Stomach (tissue), 8 donors: ENCODE measurements at regions not wholly inside any gene's neighbourhood (a gene's known extent, or its start where the extent isn't known, plus 50 kb on each side); places are given as distances from the start of the nearest gene placed in this dataset.
"Not testable (repeated sequence)": the region's sequence is repeated elsewhere in the genome, so short reads cannot be mapped to it uniquely, and the experiment has no call there.

ENCODE experiments used
- DNase-seq, 2 donors: peaks; one replicate each; pipeline versions ENCODE4 v3.0.0 to v3.0.0-alpha.2; 2013 to 2019
- H3K27ac ChIP-seq, 5 donors: fragments of 200-600 bp in 4 of 5; sonication (generic) in 4 of 5; one replicate each; pipeline ENCODE4 v1.5.1; 2013 to 2019; ENCODE audit warnings: mild to moderate bottlenecking in 1 of 5, moderate library complexity in 1 of 5
- H3K27me3 ChIP-seq, 3 donors: fragments of 200-600 bp; sonication (generic); one replicate each; pipeline ENCODE4 v1.5.1; 2017 to 2019; ENCODE audit warnings: mixed run types in 1 of 3
- H3K36me3 ChIP-seq, 4 donors: fragments of 200-600 bp; sonication (generic); 1 replicate in 3 of 4; 2 replicates in 1 of 4; pipeline ENCODE4 v1.5.1; 2016 to 2019
- H3K4me1 ChIP-seq, 4 donors: fragments of 200-600 bp; sonication (generic); one replicate each; pipeline ENCODE4 v1.5.1; 2016 to 2019
- H3K4me3 ChIP-seq, 4 donors: fragments of 200-600 bp; sonication (generic) in 3 of 4; one replicate each; pipeline ENCODE4 v1.5.1; 2016 to 2019; ENCODE audit warnings: mild to moderate bottlenecking in 1 of 4
- H3K9me3 ChIP-seq, 4 donors: fragments of 200-600 bp; sonication (generic); one replicate each; pipeline ENCODE4 v1.5.1; 2016 to 2019
- CTCF ChIP-seq, 7 experiments: fragments of 450-650 bp in 4 of 7; fragments of 200-600 bp in 3 of 7; sonication (generic) in 3 of 7; IDR thresholded peaks; one replicate each; pipeline ENCODE4 v1.5.1; 2016 to 2019; ENCODE audit warnings: antibody characterized with exemption in 7 of 7, control low read depth in 2 of 7, mild to moderate bottlenecking in 1 of 7
- EP300 ChIP-seq: sonication (generic); formaldehyde crosslinking; IDR thresholded peaks from one replicate; pipeline ENCODE4 v1.6.1; 2017; ENCODE audit warnings: antibody characterized with exemption
- POLR2A ChIP-seq, 4 donors: fragments of 450-650 bp; IDR thresholded peaks; one replicate each; pipeline ENCODE4 v1.6.1; 2016; ENCODE audit warnings: antibody characterized with exemption in 4 of 4, control low read depth in 2 of 4, mild to moderate bottlenecking in 1 of 4, moderate library complexity in 1 of 4
- POLR2AphosphoS5 ChIP-seq, 3 donors: sonication (generic); formaldehyde crosslinking; IDR thresholded peaks; one replicate each; pipeline ENCODE4 v1.6.1; 2016; ENCODE audit warnings: antibody characterized with exemption in 3 of 3
- WGBS, 5 donors: extraction: QIAGEN DNeasy Blood & Tissue Kit in 3 of 5; methylation state at CpG; one replicate each; pipeline versions ENCODE4 v1.1.5 to v1.1.7; 2013 to 2018; 5-methylcytosine and 5-hydroxymethylcytosine counted together
- intact Hi-C: fragments of 100-400 bp; cut with DNase I; formaldehyde crosslinking; loops from one replicate; pipeline ENCODE4 v1.15.1; 2023; ENCODE audit warnings: low total_unique reads
- donor health status: healthy with polysubstance abuse.
- donor health status: Bipolar disorder and iron deficiency.
- donor health status: healthy.

GRCh38 chr6:21933351-21933750, 339.8 kb downstream of the SOX4 start:
- no peaks in the 10 kb centered on the region for H3K36me3 ChIP-seq
- H3K27me3 ChIP-seq: no peaks in the 10 kb centered on the region
- H3K9me3 ChIP-seq: peaks cover 0 to 7% (median 0%) of the 10 kb centered on the region in 4 donors
- H3K27ac ChIP-seq: no peak overlapping the region
- TF ChIP-seq POLR2A (IDR thresholded peaks at IDR 0.05) (no peak), POLR2AphosphoS5 (IDR thresholded peaks at IDR 0.05) (no peak), CTCF (IDR thresholded peaks at IDR 0.05) (no peak), EP300 (no peak)
- intact Hi-C loops: no loop called here
- no peak overlapping the region for H3K4me3 ChIP-seq
- no peak for DNase-seq
- H3K4me1 ChIP-seq: no peaks in the 10 kb centered on the region

- H3K4me1 ChIP-seq: no peaks in the 10 kb centered on the region
- H3K4me3 ChIP-seq: no peak overlapping the region
- H3K9me3 ChIP-seq: peaks cover 0 to 7% (median 0%) of the 10 kb centered on the region in 4 donors
- intact Hi-C loops: no loop called here
- H3K36me3 ChIP-seq: no peaks in the 10 kb centered on the region
- no peak overlapping the region for H3K27ac ChIP-seq
- DNase-seq: no peak
- H3K27me3 ChIP-seq: no peaks in the 10 kb centered on the region
- TF ChIP-seq POLR2A (IDR thresholded peaks at IDR 0.05) (no peak), POLR2AphosphoS5 (IDR thresholded peaks at IDR 0.05) (no peak), CTCF (IDR thresholded peaks at IDR 0.05) (no peak), EP300 (no peak)
These were observed 341.6 kb downstream of the SOX4 start for GRCh38 chr6:21935142-21935541.

- H3K4me3 ChIP-seq: no peak overlapping the region
- H3K36me3 ChIP-seq: no peaks in the 10 kb centered on the region
- H3K4me1 ChIP-seq: no peaks in the 10 kb centered on the region
- peak in 1 of 2 donors; percentile 55 for DNase-seq
- H3K27me3 ChIP-seq: no peaks in the 10 kb centered on the region
- intact Hi-C loops: no loop called here
- TF ChIP-seq POLR2AphosphoS5 (IDR thresholded peaks at IDR 0.05) (no peak), CTCF (IDR thresholded peaks at IDR 0.05) (peak in 5 of 7 experiments; percentile 47 to 55 (median 51))
- no peak overlapping the region for H3K27ac ChIP-seq
- peaks cover 0 to 7% (median 0%) of the 10 kb centered on the region in 4 donors for H3K9me3 ChIP-seq
- WGBS, 5 donors: 14 to 39% (median 22%) methylated on average over 2 of the region's 2 CpGs
These were observed 342.0 kb downstream of the SOX4 start for GRCh38 chr6:21935561-21936028.

- no peaks in the 10 kb centered on the region for H3K27me3 ChIP-seq
- DNase-seq: no peak
- no peak overlapping the region for H3K4me3 ChIP-seq
- no peaks in the 10 kb centered on the region for H3K4me1 ChIP-seq
- WGBS, 5 donors: 82 to 94% (median 88%) methylated on average over 6 of the region's 6 CpGs
- no peaks in the 10 kb centered on the region for H3K36me3 ChIP-seq
- H3K9me3 ChIP-seq: no peaks in the 10 kb centered on the region
- TF ChIP-seq CTCF (IDR thresholded peaks at IDR 0.05) (no peak), EP300 (no peak), POLR2A (IDR thresholded peaks at IDR 0.05) (no peak), POLR2AphosphoS5 (IDR thresholded peaks at IDR 0.05) (no peak)
- intact Hi-C loops: no loop called here
- no peak overlapping the region for H3K27ac ChIP-seq
These were observed 343.9 kb downstream of the SOX4 start for GRCh38 chr6:21937466-21937865.

- H3K9me3 ChIP-seq, intact Hi-C loops, H3K4me1 ChIP-seq, DNase-seq, H3K27me3 ChIP-seq, H3K36me3 ChIP-seq, H3K27ac ChIP-seq, H3K4me3 ChIP-seq: not testable (repeated sequence)
- WGBS, 5 donors: 90 to 97% (median 93%) methylated on average over 8 of the region's 8 CpGs
These were observed 345.5 kb downstream of the SOX4 start for GRCh38 chr6:21939066-21939465.
